HG02885 (cell line): ENCODE measurements at regions not wholly inside any gene's neighbourhood (a gene's known extent, or its start where the extent isn't known, plus 50 kb on each side); places are given as distances from the start of the nearest gene placed in this dataset.

ENCODE experiments used
- ATAC-seq: cut with Tn5 transposase; IDR thresholded peaks from one replicate; pipeline ENCODE4 v1.9.1; 2021; ENCODE audit warnings: mild to moderate bottlenecking; ENCODE audit not compliant: unreplicated experiment, poor library complexity

DNA sequence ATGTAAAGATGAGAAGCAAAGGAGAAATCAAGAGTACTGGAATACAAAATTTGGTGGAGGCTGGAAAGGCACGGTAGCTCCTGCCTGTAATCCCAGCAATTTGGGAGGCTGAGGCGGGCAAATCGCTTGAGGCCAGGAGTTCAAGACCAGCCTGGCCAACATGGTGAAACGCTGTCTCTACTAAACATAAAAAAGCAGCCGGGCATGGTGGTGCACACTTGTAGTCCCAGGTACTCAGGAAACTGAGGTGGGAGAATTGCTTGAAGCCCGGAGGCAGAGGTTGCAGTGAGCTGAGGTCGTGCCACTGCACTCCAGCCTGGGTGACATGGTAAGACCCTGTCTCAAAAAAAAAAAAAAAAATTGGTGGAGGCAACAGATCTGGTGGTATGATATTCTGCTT, 1086.0 kb downstream of the NLGN4X start:
- ATAC-seq: no peak

DNA sequence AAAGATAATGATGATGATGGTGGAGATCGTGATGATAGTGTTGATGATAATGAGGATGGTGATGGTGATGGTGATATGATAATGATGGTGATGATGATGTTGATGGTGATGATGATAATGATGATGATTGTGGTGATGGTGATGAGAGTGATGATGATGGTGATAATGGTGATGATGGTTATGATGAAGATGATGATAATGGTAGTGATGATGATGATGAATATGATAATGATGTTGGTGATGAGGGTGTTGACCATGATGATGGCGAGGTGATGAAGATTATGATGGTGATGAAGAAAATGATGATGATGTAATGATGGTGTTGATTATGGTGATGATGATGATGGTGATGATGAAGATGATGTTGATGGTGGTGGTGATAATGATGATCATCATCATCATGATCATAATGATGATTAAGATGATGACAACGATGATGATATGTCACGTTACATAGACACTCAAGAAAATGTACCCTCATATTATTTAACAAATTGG, 1106.4 kb downstream of the NLGN4X start:
- no peak for ATAC-seq

DNA sequence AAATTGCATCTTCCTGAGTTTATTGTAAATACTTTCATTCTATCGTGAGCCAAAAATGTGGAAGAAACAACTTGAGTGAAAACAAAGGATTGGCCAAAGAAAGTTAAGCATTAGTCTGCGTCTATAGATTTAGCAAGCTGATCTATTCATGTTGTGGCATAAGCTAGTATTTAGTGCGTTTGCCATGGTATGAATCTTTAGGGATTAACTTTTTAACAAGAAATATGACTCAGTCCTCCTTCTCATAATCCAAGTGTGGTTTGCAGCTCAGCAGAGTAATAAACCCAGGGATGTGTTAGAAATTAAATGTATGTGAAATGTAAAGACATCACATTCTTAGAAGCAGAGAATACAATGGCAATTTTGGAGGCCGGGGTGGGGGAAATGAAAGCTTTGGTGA, 1110.9 kb downstream of the NLGN4X start:
- no peak for ATAC-seq

DNA sequence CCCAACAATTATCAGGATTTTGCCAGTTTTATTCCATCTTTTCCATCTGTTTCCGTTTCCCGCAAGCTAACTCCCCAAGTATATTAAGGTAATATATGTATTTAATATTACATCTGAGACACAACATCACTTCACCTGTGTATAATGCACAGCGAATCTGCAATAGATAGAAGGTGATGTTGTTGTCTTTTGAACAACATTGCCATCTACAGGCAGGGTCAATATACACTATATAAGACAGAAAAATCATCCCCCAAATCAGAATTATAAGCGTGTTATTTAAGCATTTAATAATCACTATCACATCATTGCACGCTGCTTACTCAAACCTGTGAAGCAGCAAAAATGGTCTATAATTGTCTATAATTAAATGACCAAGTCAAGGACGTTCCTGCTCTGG, 1115.5 kb downstream of the NLGN4X start:
- no peak for ATAC-seq

DNA sequence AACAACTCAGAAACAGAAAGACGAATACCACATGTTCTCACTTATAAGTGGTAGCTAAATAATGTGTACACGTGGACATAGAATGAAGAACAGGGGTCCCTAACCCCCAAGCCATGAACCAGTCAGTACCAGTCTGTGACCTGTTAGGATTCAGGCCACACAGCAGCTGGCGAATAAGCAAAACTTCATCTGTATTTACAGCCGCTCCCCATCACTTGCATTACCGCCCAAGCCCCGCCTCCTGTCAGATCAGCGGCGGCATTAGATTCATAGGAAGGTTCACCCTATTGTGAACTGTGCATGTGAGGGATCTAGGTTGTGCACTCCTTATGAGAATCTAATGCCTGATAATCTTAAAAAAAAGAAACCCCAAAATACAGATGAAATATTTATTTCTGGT, 1128.7 kb downstream of the NLGN4X start:
- ATAC-seq: no peak

DNA sequence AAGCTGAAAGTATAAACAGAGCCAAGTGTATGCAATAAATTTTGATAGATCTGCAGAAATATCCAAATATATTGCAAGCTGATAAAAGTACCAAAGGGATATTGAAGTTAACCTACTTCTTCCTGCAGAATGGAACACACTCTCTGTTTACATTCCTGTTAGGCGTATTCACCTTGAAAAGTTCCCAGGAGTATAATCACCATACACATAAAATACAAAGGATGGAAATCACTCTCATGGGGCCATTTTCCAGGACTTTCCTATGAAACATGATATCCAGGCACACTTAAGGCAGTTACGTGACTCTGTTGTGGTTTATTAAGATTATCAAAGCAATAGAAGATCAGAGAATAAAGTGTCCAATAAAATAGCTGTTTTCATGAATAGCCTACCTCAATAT, 1142.3 kb downstream of the NLGN4X start:
- ATAC-seq: no peak

DNA sequence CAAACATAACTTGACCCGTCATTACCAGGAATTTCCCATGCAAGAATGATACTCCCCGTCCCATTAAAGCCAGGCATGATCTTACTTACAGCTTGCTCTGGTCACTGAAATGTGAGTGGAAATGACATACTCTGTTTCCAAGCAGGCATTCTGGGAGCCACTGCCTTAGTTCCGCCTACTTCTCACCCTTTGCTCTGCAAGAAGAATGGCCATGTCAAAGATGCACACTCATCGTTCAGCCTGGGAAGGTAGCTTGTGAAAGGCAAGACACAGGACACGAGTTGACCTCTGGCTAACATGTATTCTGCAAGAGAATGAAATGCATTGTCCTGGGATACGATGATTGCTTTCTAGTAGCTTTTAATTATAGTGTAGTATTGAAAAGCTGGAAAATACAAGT, 1144.4 kb downstream of the NLGN4X start:
- no peak for ATAC-seq

DNA sequence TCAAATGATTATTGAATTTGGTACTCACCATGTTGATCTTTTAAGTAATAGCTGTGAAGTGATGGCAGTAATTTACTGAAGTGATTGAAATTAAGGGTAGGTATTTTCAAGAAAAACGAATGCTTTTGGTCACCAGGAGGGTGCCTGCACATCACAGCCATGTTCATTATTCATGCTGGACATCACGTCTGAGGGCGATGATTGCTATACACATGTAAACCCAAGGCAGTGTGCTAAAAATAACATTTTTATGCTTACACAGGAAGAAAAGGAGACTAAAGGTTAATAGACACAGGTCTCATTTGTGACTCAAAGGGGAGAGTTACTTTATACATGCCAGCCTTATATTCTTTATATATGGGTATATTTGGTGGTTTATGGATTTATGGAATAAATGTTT, 1146.0 kb downstream of the NLGN4X start:
- ATAC-seq: no peak

DNA sequence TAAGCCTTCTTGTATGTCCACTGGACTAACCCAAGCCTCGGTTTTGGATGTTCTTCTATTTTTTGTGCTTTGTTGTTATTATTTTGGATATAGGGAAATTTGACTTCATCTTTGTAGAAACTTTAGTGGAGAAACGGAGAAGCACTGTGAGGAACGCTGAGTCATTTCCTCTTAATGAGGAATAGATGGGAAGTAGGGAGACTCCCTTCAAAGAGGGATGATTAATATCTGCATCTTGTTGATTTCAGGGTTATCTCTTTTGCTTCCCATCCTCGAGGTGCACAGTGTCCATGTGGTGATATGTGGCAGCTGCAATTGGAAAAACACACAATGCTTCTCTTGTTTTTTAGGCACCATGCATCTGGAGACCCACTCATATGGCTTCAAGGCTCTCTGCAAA, 1147.9 kb downstream of the NLGN4X start:
- no peak for ATAC-seq

DNA sequence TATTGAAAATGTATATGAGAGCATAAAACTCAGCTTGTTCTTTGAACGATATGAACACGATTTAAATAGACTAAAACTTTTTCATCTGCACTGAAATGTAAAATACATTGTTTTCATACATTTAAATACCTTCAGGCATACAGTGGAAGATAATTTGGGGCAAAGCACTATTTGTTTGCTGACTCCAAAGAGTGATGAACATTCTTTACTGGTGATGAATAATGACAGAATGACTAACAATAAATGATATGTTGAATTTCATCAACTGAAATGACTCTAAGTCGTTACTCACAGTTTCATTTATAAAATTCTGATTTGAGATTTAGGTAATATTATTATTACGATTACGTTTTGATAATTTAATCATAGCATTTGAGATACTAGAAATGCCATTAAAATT, 1160.1 kb downstream of the NLGN4X start:
- no peak for ATAC-seq

DNA sequence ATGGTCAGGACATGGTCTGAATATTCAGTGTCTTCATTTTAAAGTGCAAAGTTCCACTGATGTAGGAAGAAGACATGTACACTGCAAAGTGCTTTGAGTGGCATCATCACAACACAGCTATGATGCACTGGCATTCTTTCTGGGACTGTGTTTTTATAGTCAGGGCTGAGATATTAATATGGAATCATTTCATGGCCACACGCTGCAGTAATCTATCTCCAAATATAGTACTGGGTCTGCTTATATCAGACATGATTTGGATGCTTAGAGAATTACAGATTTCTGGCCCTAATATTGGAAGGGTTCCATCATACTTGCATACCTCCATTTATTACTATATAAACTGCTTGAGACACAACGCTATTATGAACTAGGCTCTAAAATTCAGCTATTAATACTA, 1170.9 kb downstream of the NLGN4X start:
- no peak for ATAC-seq

DNA sequence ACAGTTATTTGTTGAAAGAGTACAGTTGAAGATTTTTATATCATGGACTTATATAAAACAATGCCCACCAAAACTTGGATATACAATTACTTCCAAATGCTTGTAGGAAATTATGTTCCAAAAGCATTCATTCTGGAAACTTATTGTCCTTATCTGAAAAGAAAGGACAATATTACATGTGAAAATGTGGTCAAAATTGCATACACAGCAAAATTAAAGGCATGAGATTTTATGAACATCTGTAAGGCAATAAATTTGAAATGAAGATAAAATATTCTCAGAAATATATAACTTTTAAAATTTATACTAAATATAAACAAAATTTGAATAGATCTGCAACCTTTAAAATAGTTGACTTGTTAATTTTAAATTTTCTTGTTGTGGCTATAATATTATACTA, 1173.8 kb downstream of the NLGN4X start:
- ATAC-seq: no peak

DNA sequence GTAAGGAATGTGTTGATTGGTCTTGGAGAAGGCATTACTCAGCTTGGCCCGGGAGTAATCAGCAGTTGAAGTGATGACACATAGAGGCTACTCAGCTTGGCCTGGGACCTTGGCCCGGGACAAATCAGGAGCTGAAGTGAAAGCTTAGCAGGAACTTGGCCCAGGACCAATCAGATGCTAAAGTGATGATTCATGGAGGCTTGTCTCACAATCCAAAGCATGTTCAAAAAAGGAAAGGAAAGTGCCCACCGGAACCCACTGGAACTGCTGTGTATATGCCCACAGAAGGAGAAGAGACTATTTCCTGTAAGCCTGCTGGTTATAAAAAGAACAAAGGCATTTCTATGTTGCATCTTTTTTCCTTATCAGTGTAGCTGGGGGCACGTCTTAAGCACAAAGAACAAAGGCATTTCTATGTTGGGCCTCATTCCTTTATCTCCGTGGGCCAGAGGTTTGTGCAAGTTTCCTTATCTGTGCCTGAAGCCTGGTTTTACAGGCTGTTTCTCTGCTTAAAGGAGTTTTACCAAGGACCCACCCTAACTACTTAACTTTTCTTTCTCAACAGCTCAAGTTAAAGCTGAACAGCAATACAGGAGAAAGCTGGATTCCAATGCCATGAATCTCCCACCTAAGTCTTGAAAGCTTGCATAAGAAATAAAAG, 1176.7 kb downstream of the NLGN4X start:
- ATAC-seq: no peak

DNA sequence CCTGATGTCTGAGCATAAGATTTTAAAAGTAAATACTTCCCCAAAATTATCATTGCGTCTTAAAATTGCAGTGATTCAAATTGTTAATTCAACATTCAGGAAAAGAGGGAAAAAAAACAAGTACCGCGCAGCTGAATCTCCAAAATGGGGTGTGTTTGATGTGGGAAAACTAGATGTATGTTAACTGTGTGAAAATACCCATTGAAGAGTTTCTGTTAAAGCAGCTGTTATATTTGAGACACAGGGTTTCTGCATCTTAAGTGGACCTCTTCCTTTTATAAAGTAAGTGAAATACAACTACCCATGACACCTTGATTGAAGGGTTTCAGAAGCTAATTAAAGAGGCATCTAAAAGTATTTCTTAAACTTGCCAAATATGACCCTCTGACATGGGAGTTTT, 1186.1 kb downstream of the NLGN4X start:
- no peak for ATAC-seq

DNA sequence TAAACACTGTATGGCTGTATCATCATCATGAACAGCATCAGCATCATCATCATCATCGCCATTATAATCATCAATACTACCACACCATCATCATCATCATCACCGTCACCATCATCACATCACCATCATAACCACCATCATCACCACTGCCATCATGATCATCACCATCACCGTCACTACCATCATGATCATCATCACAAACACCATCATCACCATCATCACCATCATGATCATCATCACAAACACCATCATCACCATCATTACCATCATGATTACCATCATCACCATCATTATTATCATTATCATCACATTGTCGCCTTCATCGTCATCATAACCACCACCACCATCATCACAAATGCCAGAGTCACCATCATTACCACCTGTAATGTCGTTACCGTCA, 1196.9 kb downstream of the NLGN4X start:
- no peak for ATAC-seq

DNA sequence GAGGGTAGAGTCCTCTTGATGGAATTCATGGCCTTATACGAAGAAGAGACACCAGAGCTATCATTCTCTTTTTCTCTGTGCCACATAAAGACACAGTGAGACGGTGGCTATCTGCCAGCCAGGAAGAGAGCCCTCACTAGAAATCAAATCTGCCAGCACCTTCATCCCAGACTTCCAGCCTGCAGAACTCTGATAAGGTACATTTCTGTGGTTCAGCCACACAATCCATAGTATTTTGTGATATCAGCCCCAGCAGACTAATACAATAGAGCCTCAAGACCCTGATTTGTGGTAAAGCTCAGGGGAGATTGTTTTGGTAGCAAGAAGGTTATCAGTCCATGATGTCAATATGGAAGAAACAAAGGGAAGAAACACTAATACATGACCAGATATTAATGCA, 1213.2 kb downstream of the NLGN4X start:
- ATAC-seq: no peak

DNA sequence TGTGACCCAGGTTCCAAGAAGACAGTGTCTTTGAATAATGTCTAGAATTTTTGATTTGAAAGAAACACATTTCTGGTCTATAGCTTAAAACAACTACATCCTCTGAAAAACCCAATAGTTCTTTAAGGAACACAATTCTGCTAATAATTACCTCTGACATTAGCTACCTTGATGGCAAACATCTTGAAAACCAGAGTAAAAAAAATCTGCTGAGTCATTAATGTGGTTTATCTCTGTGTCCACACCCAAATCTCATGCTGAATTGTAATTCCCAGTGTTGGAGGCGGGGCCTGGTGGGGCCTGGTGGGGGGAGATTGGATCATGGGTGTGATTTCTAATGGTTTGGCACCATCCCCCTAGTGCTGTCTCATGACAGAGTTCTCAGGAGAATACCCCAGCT, 1233.8 kb downstream of the NLGN4X start:
- no peak for ATAC-seq

DNA sequence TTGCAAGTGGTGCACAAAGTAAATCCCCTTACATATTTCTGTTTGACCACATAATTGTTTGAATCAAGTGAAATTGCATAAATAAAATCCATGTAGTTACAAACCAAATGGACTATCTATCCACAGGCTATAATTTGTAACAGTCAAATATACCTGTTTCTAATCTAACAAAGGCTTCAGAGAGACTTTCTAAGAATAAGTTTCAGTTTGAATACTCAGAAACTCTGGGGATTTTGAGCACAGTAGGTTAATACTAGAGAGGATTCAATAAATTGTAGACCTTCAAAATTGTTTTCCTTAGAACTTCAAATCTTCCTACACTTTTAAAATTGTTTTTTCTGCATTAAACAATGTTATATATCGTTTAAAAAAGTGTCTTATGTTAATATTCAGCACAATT, 1250.1 kb downstream of the NLGN4X start:
- no peak for ATAC-seq

DNA sequence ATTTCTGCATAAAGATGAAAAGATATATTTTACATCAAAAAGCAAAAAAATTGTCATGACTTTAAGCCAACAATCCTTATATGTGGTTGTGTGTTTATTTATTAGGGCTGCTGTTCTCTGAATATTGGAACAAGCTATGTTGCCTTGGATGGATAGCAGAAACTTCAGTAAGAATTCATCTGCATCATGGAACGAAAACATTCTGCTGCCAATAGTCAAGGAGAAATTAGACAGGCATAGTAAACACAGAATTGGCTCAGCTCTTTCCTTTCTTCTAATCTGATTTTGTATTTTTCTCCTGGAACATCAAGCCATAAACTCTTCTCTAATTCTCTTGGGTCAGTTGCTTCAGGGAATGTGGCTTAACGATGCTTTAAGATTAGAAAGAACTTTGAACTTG, 1257.0 kb downstream of the NLGN4X start:
- no peak for ATAC-seq

DNA sequence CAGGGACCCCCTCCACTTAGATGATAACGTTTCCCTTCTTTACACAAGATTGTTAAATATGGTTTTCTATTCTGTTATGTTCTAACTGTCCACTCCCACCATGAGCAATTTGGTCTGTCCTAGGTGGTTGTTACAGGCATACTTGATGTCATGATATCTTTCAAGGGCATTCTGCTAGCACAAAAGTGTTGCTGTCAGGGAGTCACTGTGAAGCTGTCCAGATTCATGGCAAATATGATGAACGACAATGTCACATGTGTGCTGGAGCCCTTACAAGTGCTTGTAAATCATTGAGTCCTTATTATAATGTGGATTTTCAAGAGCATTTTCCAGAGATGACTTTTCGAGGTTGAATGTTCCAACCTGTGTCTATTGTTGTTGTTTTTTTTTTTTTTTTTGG, 1250.7 kb upstream of the PRKX start:
- ATAC-seq: no peak

DNA sequence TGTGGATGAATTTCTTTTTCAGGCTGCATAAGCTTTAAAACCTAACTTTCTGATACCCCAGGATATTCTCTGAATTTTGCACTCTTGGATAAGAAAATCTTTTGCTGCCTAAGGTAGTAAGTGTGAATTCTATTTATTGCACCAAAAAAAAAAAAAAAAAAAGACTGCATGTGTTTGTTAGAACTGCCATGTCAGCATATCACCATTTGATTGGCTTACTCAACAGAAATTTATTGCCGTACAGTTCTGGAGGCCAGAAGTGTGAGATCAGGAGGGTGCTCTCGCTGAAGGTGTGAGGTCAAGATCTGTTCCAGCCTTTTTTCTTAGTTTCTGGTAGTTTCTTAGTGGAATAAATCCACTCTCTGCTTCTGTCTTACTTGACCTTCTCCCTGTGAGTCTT, 1250.0 kb upstream of the PRKX start:
- no peak for ATAC-seq

DNA sequence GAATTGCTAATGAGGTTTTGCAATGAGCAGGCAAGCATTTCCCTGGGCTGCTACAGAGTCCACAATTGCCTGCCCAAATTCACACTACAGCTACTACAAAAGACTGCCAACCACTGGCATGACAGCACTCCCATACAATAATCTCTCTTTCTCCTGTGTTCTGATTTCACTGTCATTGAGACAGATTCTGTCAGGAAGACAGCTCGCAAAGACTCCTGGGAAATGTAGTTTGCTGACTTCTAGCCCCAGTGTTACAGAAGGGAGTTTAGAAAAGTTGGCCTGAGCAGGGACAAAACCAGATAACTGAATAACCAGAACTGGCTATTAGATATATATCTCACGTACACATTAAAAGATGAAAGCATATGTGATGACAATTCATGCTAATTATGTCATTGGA, 1231.3 kb upstream of the PRKX start:
- no peak for ATAC-seq

DNA sequence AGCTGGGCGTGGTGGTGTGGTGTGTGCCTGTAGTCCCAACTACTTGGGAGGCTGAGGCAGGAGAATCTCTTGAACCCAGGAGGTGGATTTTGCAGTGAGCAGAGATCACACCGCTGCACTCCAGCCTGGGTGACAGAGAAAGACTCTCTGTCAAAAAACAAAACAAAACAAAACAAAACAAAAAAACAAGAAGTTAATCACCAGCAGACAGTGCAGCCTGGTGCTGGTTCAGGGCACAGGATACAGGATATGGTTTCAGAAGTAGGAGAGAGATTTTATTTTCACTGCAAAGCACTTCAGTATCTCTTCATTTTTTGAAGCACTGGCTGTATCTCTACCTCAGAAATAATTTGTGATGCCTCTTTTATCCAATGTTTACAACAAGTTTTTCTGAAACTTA, 1222.9 kb upstream of the PRKX start:
- ATAC-seq: no peak
